ENCODE measurements at regions not wholly inside any gene's neighbourhood (a gene's known extent, or its start where the extent isn't known, plus 50 kb on each side); places are given as distances from the start of the nearest gene placed in this dataset.

DNA sequence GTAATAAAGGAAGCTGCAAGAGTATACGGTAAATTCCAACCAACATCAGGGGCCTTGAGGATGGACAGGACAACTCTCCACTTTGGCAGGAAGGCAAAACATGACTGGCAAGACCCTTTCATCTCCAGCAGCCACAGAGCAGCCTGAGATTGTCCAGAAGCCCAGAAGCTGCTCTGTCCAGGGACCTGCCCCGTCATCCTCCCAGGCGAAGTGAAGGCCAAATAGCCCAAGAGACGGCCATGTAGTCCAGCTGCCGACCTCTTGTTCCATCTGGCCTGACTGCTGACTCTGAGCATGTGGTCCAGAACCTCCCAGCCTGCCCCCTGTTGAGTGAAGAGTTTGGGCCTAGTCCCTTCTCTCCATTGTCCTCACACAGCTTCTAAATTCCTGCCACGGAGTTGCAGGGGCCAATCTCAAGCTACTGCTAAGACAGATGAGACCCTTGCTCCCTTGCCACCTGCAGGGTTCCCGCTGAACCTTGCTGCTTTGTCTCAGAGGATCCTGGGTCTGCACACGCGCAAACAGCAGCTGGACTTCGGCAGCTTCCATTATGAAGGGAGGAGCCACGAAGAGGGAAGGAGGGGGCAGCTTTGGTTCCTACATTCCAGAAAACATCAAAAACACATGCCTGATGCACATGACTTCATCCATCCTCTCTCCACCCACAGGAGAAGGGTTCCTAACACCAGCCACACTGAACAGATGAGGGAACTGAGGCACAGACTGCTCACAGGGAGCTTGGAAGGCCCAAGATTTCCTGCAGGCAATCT, 196.9 kb downstream of the KATNAL1 start:
- intact Hi-C loops (cut with DNase I) = loop anchor here (5.0 to 10.0 kb wide), 2 partner anchors 336 to 603 kb away; no protein-coding TSS in a partner anchor
- Histone ChIP-seq H3K27ac (ENCODE audit: low read depth in 2 of 2, low read length in 2 of 2) (no peak overlapping the region), H3K9ac (ENCODE audit: low read length in 3 of 3) (no peak overlapping the region), H3K4me3 (ENCODE audit: low read length in 3 of 3) (no peak overlapping the region), H3K4me1 (ENCODE audit: control insufficient read depth in 2 of 3, insufficient read depth in 2 of 3, low read depth in 1 of 3, low read length in 3 of 3) (peaks cover 0 to 7% (median 4%) of the 10 kb centered on the region in 3 donors), H3K36me3 (ENCODE audit: control insufficient read depth in 2 of 3, insufficient read depth in 3 of 3, low read length in 3 of 3) (no peaks in the 10 kb centered on the region), H3K27me3 (ENCODE audit: control insufficient read depth, insufficient read depth, low read length) (no peaks in the 10 kb centered on the region), H3K9me3 (ENCODE audit: control insufficient read depth in 2 of 3, insufficient read depth in 1 of 3, low read length in 3 of 3) (no peaks in the 10 kb centered on the region)
- TF ChIP-seq, protein P1, sequence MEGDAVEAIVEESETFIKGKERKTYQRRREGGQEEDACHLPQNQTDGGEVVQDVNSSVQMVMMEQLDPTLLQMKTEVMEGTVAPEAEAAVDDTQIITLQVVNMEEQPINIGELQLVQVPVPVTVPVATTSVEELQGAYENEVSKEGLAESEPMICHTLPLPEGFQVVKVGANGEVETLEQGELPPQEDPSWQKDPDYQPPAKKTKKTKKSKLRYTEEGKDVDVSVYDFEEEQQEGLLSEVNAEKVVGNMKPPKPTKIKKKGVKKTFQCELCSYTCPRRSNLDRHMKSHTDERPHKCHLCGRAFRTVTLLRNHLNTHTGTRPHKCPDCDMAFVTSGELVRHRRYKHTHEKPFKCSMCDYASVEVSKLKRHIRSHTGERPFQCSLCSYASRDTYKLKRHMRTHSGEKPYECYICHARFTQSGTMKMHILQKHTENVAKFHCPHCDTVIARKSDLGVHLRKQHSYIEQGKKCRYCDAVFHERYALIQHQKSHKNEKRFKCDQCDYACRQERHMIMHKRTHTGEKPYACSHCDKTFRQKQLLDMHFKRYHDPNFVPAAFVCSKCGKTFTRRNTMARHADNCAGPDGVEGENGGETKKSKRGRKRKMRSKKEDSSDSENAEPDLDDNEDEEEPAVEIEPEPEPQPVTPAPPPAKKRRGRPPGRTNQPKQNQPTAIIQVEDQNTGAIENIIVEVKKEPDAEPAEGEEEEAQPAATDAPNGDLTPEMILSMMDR (IDR thresholded peaks at IDR 0.05; ENCODE audit: borderline replicate concordance, extremely low read depth, insufficient read depth) = no peak
- DNase-seq = peak in 1 of 5 donors; percentile 11
- no peak for FAIRE-seq

GRCh38 chr13:30109471-30110135, 197.7 kb downstream of the KATNAL1 start:
- no peak overlapping the region for H3K4me3 ChIP-seq (ENCODE audit: low read length in 3 of 3)
- TF ChIP-seq, protein P1 (IDR thresholded peaks at IDR 0.05; ENCODE audit: borderline replicate concordance, extremely low read depth, insufficient read depth) = no peak
- DNase-seq (peak in 1 of 5 donors; percentile 18), FAIRE-seq (no peak)
- no peaks in the 10 kb centered on the region for H3K9me3 ChIP-seq (ENCODE audit: control insufficient read depth in 2 of 3, insufficient read depth in 1 of 3, low read length in 3 of 3)
- no peaks in the 10 kb centered on the region for H3K36me3 ChIP-seq (ENCODE audit: control insufficient read depth in 2 of 3, insufficient read depth in 3 of 3, low read length in 3 of 3)
- no peak overlapping the region for H3K9ac ChIP-seq (ENCODE audit: low read length in 3 of 3)
- peaks cover 0 to 4% (median 4%) of the 10 kb centered on the region in 3 donors for H3K4me1 ChIP-seq (ENCODE audit: control insufficient read depth in 2 of 3, insufficient read depth in 2 of 3, low read depth in 1 of 3, low read length in 3 of 3)
- intact Hi-C loops (cut with DNase I) = loop anchor here (5.0 to 10.0 kb wide), 2 partner anchors 335 to 602 kb away; no protein-coding TSS in a partner anchor
- no peaks in the 10 kb centered on the region for H3K27me3 ChIP-seq (ENCODE audit: control insufficient read depth, insufficient read depth, low read length)
- H3K27ac ChIP-seq (ENCODE audit: low read depth in 2 of 2, low read length in 2 of 2) = no peak overlapping the region

DNA sequence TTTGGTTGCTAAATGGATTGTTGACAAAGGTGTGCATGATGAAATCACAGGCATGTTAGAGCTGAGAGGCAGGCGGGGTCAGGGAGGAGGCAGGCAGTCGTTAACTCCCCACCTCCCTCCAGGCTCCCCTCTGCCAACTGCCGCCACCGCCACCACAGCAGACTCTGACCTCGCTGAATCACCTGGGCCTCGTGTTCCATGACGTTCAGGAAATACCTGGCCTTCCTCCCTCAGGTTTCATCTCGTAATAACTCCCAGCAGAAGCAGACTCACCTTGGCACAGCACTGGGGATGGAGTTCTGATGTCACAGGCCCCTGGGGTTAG, 198.5 kb downstream of the KATNAL1 start:
- Histone ChIP-seq H3K27ac (ENCODE audit: low read depth in 2 of 2, low read length in 2 of 2) (no peak overlapping the region), H3K4me1 (ENCODE audit: control insufficient read depth in 2 of 3, insufficient read depth in 2 of 3, low read depth in 1 of 3, low read length in 3 of 3) (peaks cover 0 to 4% (median 2%) of the 10 kb centered on the region in 3 donors), H3K9me3 (ENCODE audit: control insufficient read depth in 2 of 3, insufficient read depth in 1 of 3, low read length in 3 of 3) (no peaks in the 10 kb centered on the region), H3K36me3 (ENCODE audit: control insufficient read depth in 2 of 3, insufficient read depth in 3 of 3, low read length in 3 of 3) (no peaks in the 10 kb centered on the region), H3K9ac (ENCODE audit: low read length in 3 of 3) (no peak overlapping the region), H3K27me3 (ENCODE audit: control insufficient read depth, insufficient read depth, low read length) (no peaks in the 10 kb centered on the region), H3K4me3 (ENCODE audit: low read length in 3 of 3) (no peak overlapping the region)
- TF ChIP-seq, protein P1 (IDR thresholded peaks at IDR 0.05; ENCODE audit: borderline replicate concordance, extremely low read depth, insufficient read depth) = no peak
- DNase-seq (peak; percentile 74 to 92 (median 77)), FAIRE-seq (no peak)
- intact Hi-C loops (cut with DNase I) = no loop called here

Measured in kidney (tissue), 13 donors.